ENCODE measurements at regions not wholly inside any gene's neighbourhood (a gene's known extent, or its start where the extent isn't known, plus 50 kb on each side); places are given as distances from the start of the nearest gene placed in this dataset.
"Not testable (repeated sequence)": the region's sequence is repeated elsewhere in the genome, so short reads cannot be mapped to it uniquely, and the experiment has no call there.

DNA sequence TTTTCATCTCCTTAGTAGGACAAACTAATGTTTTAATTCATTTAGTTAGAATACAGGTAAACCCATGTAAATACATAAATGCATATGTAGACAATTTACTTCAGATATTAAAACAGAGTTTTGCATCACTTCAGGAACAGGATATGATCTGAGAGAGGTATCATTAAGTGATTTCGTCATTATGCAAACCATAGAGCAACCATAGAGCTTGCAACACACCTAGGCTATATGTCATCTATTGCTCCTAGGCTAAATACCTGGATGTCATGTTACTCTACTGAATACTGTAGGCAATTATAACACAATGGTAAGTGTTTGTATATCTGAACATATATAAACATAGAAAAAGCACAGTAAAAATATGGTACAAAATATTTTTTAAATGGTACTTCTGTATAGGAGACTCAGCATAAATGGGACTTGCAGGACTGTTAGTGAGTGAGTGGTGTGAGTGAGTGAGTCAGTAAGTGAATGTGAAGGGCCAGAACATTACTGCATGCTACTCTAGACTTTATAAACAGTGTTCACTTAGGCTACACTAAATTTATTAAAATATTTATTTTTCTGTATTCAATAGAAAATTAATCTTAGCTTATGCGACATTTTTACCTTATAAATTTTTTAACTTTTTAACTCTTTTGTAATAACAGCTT, 1377.5 kb upstream of the CDH9 start:
- DNase-seq, result no peak

DNA sequence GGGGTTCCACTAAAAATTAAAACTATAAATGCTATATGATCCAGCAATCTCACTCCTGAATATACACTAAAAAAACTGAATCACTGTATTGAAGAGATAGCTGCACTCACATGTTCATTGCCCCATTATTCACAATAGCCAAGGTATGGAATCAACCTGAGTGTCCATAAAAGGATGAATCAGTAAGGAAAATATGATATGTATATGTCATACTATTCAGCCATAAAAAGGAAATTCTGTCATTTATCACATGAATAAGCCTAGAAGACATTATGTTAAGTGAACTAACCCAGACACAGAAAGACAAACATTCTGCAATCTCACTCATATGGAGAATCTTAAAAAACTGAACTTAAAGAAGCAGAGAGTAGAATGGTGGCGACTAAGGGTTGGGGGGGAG, 1376.2 kb upstream of the CDH9 start:
- DNase-seq, result no peak

DNA sequence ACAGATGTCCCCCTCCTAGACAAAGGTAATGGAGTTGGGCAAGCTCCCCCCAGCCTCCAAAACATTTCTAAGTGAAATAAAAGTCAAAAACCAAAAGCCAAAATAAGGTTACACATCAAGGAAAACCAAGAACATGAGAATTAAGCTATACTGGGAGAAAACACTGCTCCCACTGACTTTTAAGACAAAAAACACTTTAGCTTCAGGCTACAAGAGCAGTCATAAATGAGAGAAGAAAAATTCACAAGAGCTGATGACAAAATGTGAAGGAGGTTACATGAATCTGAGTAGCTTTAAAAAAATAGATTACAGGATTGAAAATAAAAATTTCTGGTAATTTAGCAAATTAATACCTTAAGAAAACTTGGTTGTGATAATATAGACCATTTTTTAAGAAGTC, 1370.3 kb upstream of the CDH9 start:
- no peak for DNase-seq

DNA sequence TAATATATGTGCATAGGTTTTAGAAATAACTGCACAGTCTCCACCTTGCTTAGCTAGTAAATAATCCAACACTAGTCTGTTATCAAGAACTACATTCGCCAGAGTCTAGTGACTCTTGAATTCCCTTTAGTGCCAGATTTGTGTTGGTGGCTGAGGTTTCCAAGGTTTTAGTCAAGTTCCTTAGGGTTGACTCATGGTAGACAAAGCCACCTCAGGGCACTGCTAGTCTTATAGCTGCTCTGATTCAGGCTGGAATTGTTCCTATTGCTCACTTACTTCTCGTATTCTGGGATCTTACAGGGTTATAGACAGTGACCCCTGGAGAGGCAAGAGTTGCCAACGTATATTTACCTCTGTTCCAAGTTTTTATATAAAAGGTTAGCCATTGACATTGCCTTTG, 1369.8 kb upstream of the CDH9 start:
- no peak for DNase-seq

DNA sequence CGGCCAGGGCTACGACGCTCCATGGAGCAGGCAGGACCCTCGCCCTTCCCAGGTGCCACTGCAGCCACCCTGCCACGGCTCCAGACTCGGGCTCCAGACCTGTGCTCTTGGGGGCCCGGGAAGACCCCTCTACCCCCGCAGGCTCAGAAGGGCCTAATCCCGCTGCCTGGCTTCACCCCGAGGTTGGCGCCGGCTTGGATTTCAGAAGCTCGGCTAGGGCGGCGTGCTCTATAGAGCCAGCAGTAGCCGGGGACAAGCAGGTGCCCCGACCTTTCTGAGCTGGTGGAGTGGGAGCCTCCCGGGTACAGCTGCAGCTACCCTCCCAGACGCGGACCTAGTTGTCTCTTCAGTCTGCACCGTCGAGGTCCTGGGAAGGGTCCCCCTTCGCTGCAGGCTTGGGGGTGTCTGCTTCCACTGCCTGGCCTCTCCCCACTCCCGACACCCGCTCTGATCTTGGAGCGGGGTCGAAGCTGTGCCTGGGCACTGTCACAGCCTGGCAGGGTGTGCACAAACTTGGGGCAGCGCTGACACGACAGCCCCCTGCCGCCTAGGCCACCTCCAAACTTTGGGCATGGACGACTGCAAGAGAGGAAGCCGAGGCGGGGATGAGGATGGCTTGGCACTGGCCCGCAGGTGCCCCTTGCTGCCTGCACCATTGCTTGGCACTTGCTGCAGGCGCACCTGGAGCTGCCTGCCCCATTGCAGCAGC, 1366.1 kb upstream of the CDH9 start:
- DNase-seq, result no peak

DNA sequence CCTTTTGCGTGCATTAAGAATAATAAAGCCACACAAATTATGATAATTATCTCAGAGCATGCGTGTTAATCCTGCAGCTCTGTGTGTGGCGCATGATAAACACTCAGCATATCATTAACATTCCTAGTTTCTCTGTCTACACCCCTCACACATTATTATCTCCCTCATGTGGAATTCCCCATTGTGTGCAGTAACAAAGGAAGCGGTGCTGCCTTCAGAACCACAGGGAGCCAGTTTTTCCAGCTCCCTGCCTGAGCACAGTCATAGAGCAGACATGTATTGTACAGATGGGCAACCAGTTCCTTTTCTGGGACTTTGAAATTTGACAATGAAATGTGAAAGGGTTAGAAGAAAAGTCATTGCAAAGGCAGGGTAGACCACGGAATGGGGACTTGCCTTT, 1365.5 kb upstream of the CDH9 start:
- DNase-seq, result no peak

DNA sequence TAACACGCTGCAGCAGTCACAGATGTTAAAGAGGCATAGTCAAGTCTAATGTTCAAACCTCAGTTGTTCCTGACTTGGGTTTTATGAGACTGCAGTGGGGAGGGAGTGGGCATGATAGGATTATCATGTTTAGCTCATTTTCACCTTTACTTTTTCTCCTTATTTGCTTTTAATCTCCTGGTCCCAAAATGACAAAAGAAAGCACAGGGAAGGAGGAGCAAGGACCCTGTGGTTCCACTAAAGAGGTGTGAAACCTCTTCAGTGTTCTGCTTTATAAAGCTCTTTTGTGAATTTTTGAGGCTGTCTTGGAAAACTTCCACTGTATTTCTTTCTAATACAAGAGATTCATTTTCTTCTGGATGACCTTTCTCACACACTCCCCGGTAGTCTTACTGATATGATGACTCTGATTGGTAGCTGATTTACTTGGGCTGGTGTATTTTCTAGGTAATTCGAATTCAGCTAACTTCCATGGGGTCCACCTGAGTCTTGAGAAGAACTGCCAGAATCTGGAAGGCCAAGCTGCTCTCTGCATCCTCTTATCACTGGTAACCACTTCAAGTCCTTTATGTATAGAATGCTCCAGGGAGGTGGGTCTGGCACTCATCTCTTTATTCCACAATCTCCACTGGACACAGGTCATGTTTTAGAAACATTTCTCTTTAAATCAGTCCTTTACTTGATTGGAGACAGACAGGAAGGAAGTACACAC, 1364.4 kb upstream of the CDH9 start:
- no peak for DNase-seq

DNA sequence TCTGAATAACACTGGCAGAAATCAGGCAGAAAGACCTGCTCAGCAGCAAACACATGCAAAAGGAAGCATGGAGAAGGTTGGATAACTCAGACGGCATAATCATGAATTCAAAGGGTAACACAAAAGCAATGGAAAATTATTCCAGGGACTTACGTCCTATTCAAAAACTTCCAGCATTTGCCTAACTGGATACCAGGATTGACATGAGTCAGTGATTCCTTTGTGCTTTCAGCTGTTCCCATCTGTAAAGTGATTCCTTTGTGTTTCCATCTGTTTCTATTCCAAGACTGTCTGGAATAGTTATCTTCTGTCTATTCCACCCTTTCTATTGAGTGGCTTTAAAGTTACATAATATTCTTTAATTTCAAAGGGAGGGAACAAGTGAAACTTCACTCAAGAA, 1361.7 kb upstream of the CDH9 start:
- DNase-seq, result no peak

DNA sequence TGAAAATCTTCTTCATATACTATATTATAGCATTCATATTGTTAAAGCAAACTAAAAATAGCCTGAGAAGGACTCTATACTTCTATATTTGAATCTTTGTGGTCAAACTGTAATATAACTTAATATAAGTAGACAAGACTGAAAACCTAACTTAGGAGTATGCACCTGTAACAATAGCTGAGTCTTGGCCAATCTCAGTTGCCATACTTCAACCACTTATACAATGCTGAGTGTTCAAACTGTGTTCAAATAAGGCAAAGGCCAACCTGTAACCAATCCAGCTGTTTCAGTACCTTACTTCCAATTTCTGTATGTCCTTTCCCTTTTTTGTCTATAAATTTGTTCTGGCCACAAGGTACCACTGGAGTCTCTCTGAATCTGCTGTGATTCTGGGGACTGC, 1360.8 kb upstream of the CDH9 start:
- no peak for DNase-seq

DNA sequence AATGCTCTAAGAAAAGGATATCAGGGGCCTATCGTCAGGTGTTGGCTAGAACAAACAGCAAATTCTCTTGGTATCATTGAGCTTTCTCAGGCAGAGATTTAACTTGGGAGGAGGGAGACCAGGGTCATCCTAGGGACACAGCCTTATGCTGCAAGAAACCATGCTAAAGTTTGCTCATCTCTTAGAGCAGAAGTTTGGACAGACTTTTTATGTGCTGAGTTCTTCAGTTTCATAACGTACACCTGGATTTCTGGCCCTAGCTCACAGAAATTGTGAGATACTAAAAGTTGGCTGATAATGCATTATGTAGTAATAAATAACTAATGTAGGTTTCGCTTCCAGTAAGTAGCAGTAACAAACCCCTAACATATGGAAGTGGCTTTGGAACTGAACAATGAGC, 1359.8 kb upstream of the CDH9 start:
- DNase-seq, result no peak

DNA sequence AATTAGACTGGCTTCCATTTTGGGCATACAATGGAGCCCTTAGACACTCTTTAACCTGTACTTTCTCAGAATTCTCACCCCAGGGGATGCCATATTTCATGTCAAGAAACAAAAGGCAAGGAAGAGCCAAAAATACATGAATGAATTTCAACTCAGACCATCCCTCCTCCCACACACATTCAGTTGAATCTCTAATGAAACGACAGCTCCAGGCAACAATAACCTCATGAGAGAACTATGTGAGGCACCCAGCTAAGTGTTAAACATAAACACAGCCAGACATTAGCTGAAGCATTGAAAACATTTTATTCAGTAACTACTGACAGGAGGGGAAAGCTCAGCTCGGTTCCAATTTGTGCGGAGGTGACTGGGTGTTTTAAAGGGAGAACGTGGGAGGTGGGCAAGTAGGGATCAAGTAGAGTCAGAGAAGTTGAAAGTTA, 1359.1 kb upstream of the CDH9 start:
- no peak for DNase-seq

DNA sequence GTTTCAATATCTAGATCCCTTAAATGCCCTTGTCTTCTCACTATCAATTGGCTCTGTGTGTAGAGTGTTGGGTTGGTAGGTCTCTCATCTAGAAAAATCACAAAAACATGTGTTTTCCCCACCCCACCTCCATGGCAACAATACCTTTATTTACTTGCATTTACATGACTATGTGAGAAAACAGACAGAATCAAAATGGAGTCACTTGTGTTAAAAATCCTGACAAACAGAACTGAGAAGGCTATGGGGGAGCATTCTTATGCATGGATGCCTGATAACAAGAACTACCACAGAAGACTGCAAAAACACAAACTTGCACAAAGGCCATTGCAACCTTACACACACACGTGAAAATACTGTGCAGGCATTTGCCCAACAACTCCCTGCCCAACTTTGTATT, 1352.9 kb upstream of the CDH9 start:
- DNase-seq, result no peak

DNA sequence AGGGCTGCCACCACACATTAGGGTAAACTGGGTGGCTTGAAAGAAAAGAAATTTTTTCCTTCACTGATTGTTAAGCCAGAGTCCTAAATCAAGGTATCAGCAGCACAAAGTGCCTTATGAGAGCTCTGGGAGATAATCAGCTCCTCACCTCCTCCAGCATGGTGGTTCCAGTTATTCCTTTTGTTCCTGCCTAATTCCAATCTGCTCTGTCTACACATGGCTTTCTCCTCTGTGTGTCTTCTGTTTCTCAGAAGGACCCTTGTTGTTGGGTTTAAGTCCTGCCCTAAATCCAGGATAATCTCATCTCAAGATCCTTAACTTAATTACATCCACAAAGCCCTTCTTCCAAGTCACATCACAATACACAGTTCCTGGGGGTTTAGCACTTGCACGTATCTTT, 1352.0 kb upstream of the CDH9 start:
- no peak for DNase-seq

DNA sequence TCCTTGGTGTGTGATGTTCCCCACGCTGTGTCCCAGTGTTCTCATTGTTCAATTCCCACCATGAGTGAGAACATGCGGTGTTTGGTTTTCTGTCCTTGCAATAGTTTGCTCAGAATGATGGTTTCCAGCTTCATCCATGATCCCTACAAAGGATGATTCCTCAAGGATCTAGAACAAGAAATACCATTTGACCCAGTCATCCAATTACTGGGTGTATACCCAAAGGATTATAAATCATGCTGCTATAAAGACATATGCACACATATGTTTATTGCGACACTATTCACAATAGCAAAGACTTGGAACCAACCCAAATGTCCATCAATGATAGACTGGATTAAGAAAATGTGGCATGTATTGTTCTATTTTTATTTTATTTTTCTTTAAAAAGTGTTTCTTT, 1351.3 kb upstream of the CDH9 start:
- not testable (repeated sequence) for DNase-seq

DNA sequence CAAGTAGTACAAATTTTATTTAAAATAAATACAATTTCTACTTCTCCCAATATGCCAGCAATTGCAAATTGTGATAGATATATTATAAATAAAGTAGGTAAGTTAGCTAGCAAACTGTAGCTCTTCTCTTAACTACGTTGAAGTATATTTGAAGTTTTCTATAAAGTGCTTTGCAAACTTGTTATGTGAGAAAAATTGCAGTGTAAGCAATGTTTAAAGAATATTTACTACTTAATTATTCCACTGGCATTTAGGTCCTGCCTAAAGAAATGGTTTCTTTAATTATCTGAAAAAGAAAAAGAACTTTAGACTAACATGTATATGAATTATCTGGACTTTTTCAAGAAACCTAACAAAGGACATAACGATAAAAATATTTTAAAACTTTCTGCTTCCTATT, 1350.0 kb upstream of the CDH9 start:
- no peak for DNase-seq

DNA sequence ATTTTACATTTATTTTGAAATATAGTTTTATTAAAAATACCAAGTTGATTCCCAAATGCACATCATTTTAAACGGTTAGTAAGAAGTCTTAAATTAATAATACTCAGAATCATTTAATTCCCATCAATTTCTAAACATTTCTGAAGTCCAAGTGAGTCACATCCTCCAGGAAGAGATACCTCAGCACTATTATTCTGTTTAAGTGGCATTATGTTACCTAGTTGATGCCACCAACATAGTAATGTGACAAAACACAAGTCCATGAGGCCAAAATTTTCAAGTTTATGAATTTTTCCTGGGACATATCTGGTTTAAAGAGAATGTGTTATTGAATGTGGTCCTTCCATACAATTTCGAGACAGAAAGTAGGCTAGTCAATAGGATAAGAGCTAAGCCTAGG, 1348.3 kb upstream of the CDH9 start:
- no peak for DNase-seq

DNA sequence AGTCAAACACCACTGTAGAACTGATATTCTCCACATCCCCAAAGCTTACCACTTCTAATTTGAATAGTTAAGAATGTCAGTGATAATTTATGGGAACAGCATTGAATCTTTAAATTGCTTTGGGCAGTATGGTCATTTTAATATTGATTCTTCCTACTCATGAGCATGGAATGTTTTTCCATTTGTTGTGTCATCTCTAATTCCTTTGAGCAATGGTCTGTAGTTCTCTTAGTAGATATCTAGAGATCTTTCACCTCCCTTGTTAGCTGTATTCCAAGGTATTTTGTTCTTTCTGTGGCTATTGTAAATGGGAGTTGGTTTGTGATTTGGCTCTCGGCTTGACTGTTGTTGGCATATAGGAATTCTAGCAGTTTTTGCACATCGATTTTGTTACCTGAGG, 1341.8 kb upstream of the CDH9 start:
- DNase-seq, result no peak

DNA sequence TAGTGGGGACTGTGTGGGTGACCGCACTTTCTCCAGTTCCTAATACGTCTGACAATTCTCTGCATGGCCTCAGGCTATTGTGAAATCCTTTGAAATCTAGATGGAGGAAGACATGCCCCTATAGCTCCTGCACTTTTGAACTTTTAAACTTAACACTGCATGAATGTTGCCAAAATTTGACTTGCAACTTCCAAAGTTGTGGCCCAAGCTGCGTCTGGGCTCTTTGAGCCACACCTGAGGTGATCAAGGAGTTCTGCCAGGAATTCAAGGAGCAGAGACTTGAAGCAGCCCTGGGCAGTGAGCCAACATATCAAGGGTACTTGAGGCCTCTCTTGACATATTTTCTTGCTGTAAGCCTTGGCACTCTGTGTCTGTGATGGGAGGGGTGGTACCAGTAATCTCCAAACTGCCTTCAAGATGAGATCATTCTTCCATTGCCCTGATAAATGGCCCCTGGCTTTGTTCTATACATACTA, 1336.1 kb upstream of the CDH9 start:
- no peak for DNase-seq

DNA sequence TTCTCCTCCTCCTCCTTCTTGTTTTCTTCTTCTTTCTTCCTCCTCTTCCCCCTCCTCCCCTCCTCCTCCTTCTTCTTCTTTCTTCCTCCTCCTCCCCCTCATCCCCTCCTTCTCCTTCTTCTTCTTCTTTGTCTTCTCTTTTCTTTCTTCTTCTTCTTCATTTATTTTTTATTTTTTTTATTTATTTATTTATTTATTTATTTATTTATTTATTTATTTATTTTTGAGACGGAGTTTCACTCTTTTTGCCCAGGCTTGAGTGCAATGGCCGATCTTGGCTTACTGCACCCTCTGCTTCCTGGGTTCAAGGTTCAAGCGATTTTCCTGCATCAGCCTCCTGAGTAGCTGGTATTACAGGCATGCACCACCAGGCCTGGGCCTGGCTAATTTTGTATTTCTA, 1332.5 kb upstream of the CDH9 start:
- DNase-seq, result no peak

DNA sequence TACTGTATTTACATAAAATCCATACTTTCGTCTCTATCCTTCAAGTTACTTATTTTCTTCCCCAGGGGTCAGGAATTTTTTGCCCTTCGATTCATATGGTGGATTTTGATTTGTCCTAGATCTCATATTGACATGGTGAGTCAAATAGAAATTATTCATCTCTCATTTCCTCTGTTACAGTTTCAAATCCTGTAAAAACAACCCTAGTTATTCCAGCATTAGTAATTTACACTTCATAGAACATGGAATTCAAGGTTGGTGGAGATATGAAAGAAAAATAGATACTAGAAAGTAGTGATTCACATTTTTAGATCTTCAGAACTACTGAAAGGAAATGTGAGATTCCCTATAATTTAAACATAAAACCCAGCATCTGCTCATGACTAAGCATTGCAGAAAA, 1331.0 kb upstream of the CDH9 start:
- no peak for DNase-seq

DNA sequence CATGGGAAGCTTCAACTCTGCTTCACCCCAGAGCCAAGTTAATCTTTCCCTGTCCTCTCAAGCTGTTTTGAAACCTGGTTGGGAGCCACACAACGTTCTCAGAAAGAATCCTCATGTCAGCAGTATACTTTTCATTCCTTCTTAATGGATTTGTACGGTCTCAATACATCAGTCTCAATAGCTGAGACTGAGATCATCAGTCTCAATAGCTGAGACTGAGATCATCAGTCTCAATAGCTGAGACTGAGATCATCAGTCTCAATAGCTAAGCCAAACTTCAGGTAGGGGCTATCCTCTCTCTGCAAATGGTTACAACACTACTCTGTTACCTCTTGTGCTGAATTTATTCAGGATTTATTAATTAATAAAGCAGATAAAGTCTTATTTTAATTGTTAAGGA, 1317.4 kb upstream of the CDH9 start:
- no peak for DNase-seq

DNA sequence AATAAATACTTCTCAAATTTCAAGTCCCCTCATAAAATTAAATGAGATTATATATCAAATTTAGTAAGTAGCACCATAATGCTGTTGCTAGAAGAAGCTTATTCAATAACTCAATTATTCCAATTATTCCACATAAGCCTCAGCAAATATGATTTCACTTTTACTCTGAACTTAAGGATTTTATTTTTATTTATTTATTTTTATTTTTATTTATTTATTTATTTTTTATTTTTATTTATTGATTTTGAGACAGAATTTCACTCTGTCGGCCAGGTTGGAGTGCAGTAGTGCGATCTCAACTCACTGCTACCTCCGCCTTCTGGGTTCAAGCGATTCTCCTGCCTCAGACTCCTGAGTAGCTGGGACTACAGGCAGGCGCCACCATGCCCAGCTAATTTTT, 1308.3 kb upstream of the CDH9 start:
- no peak for DNase-seq

DNA sequence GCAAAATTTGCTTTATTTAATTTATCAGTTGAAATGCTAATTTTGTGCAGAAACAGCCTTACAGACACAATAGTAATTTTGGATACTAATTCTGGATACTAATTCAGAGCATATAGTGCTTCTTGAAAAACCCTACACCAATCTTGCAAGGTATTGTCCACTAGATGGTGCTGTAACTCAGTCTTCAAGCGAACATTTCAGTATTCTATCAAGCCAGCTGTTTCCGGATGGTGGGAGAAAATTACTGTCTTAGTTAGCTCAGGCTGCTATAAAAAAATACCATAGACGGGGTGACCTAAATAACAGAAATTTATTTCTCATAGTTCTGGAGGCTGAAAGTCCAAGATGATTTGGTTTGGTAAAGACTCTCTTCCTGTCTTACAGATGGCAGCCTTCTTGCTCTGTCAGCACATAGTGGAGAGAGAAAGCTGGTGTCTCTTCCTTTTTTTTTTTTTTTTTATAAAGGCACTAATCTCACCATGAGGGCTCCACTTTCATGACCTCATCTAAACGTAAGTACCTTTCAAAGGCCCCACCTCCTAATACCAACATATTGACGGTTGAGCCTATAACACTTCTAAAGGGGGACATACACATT, 1306.5 kb upstream of the CDH9 start:
- peak; percentile 3 for DNase-seq

DNA sequence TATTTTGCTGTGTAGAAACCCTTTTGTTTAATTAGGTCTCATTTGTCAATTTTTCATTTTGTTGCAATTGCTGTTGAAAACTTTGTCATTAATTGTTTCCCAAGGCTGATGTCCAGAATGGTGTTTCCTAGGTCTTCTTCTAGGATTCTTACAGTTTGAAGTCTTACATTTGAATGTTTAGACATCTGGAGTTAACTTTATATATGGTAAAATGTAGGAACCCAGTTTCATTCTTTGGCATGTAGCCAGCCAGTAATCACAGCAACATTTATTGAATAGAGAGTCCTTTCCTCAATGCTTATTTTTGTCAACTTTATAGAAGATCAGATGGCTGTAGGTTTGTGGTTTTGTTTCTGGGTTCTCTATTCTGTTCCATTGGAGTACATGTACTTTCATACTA, 1290.8 kb upstream of the CDH9 start:
- DNase-seq, result no peak

Data from DMS 273 treated with DMSO at 0.1 percent for 48 hours (cell line).